ENCODE measurements at regions not wholly inside any gene's neighbourhood (a gene's known extent, or its start where the extent isn't known, plus 50 kb on each side); places are given as distances from the start of the nearest gene placed in this dataset.

- no peak for DNase-seq (ENCODE audit: low read depth in 2 of 3, low spot score in 2 of 3)
Observed at GRCh38 chr4:166335256-166335938, 462.4 kb downstream of the TLL1 start.

- no peak for DNase-seq (ENCODE audit: low read depth in 2 of 3, low spot score in 2 of 3)
Observed at GRCh38 chr4:166341992-166342391, 469.0 kb downstream of the TLL1 start.

GRCh38 chr4:166363198-166363597 is 490.2 kb downstream of the TLL1 start:
- no peak for DNase-seq (ENCODE audit: low read depth in 2 of 3, low spot score in 2 of 3)

GRCh38 chr4:166366012-166366411 is 493.0 kb downstream of the TLL1 start:
- no peak for DNase-seq (ENCODE audit: low read depth in 2 of 3, low spot score in 2 of 3)

- DNase-seq (ENCODE audit: low read depth in 2 of 3, low spot score in 2 of 3) = no peak
Observed at GRCh38 chr4:166377578-166377977, 504.5 kb downstream of the TLL1 start.

GRCh38 chr4:166386491-166387360 is 513.7 kb downstream of the TLL1 start:
- no peak for DNase-seq (ENCODE audit: low read depth in 2 of 3, low spot score in 2 of 3)

- DNase-seq (ENCODE audit: low read depth in 2 of 3, low spot score in 2 of 3) = no peak
Observed at GRCh38 chr4:166391501-166391900, 518.5 kb downstream of the TLL1 start.

- no peak for DNase-seq (ENCODE audit: low read depth in 2 of 3, low spot score in 2 of 3)
Observed at GRCh38 chr4:166399021-166399420, 526.0 kb downstream of the TLL1 start.

- no peak for DNase-seq (ENCODE audit: low read depth in 2 of 3, low spot score in 2 of 3)
Observed at GRCh38 chr4:166400270-166400894, 527.3 kb downstream of the TLL1 start.

- no peak for DNase-seq (ENCODE audit: low read depth in 2 of 3, low spot score in 2 of 3)
Observed at GRCh38 chr4:166413356-166413755, 540.3 kb downstream of the TLL1 start.

GRCh38 chr4:166414431-166414830 is 541.4 kb downstream of the TLL1 start:
- DNase-seq (ENCODE audit: low read depth in 2 of 3, low spot score in 2 of 3) = no peak

GRCh38 chr4:166415749-166416148 is 542.7 kb downstream of the TLL1 start:
- DNase-seq (ENCODE audit: low read depth in 2 of 3, low spot score in 2 of 3) = no peak

- no peak for DNase-seq (ENCODE audit: low read depth in 2 of 3, low spot score in 2 of 3)
Observed at GRCh38 chr4:166421556-166422156, 548.6 kb downstream of the TLL1 start.

GRCh38 chr4:166422475-166422874 is 549.4 kb downstream of the TLL1 start:
- DNase-seq (ENCODE audit: low read depth in 2 of 3, low spot score in 2 of 3) = no peak

GRCh38 chr4:166426300-166426863 is 553.3 kb downstream of the TLL1 start:
- DNase-seq (ENCODE audit: low read depth in 2 of 3, low spot score in 2 of 3) = no peak

GRCh38 chr4:166432125-166432524 is 559.1 kb downstream of the TLL1 start:
- no peak for DNase-seq (ENCODE audit: low read depth in 2 of 3, low spot score in 2 of 3)

- DNase-seq (ENCODE audit: low read depth in 2 of 3, low spot score in 2 of 3) = no peak
Observed at GRCh38 chr4:166432842-166433241, 559.8 kb downstream of the TLL1 start.

- no peak for DNase-seq (ENCODE audit: low read depth in 2 of 3, low spot score in 2 of 3)
Observed at GRCh38 chr4:166435449-166435848, 562.4 kb downstream of the TLL1 start.

- DNase-seq (ENCODE audit: low read depth in 2 of 3, low spot score in 2 of 3) = no peak
Observed at GRCh38 chr4:166458756-166459155, 585.7 kb downstream of the TLL1 start.

- no peak for DNase-seq (ENCODE audit: low read depth in 2 of 3, low spot score in 2 of 3)
Observed at GRCh38 chr4:166459621-166460020, 586.6 kb downstream of the TLL1 start.

Measured in hematopoietic multipotent progenitor cell (in vitro differentiated cells).